ENCODE measurements at regions not wholly inside any gene's neighbourhood (a gene's known extent, or its start where the extent isn't known, plus 50 kb on each side); places are given as distances from the start of the nearest gene placed in this dataset.

GRCh38 chr3:124143047-124143446 lies 151.1 kb upstream of the ROPN1 start:
- H3K4me3 ChIP-seq = no peak overlapping the region
- no peaks in the 10 kb centered on the region for H3K27me3 ChIP-seq
- H3K27ac ChIP-seq = no peak overlapping the region
- H3K36me3 ChIP-seq = no peaks in the 10 kb centered on the region
- no peaks in the 10 kb centered on the region for H3K9me3 ChIP-seq
- no peaks in the 10 kb centered on the region for H3K4me1 ChIP-seq
- DNase-seq = no peak
- no peak for TF ChIP-seq POLR2A (IDR thresholded peaks at IDR 0.05)
- no peak for TF ChIP-seq CTCF (IDR thresholded peaks at IDR 0.05)

- TF ChIP-seq POLR2A (IDR thresholded peaks at IDR 0.05) (no peak), CTCF (IDR thresholded peaks at IDR 0.05) (no peak)
- Histone ChIP-seq H3K4me1 (no peaks in the 10 kb centered on the region), H3K27me3 (no peaks in the 10 kb centered on the region), H3K4me3 (no peak overlapping the region), H3K27ac (no peak overlapping the region), H3K9me3 (no peaks in the 10 kb centered on the region), H3K36me3 (no peaks in the 10 kb centered on the region)
- DNase-seq = no peak
These were observed 152.3 kb upstream of the ROPN1 start for GRCh38 chr3:124144035-124144814.

GRCh38 chr3:124147429-124147828 lies 155.5 kb upstream of the ROPN1 start:
- H3K9me3 ChIP-seq = no peaks in the 10 kb centered on the region
- no peak overlapping the region for H3K4me3 ChIP-seq
- no peak overlapping the region for H3K27ac ChIP-seq
- no peaks in the 10 kb centered on the region for H3K36me3 ChIP-seq
- no peak for DNase-seq
- H3K27me3 ChIP-seq = no peaks in the 10 kb centered on the region
- TF ChIP-seq POLR2A (IDR thresholded peaks at IDR 0.05) (no peak), CTCF (IDR thresholded peaks at IDR 0.05) (no peak)
- H3K4me1 ChIP-seq = no peaks in the 10 kb centered on the region

- DNase-seq = no peak
- H3K4me1 ChIP-seq = no peaks in the 10 kb centered on the region
- no peaks in the 10 kb centered on the region for H3K36me3 ChIP-seq
- TF ChIP-seq POLR2A (IDR thresholded peaks at IDR 0.05) (no peak), CTCF (IDR thresholded peaks at IDR 0.05) (no peak)
- no peak overlapping the region for H3K27ac ChIP-seq
- H3K9me3 ChIP-seq = no peaks in the 10 kb centered on the region
- no peaks in the 10 kb centered on the region for H3K27me3 ChIP-seq
- no peak overlapping the region for H3K4me3 ChIP-seq
These were observed 156.0 kb upstream of the ROPN1 start for GRCh38 chr3:124147946-124148345.

- Histone ChIP-seq H3K27ac (no peak overlapping the region), H3K4me3 (no peak overlapping the region), H3K27me3 (no peaks in the 10 kb centered on the region), H3K4me1 (no peaks in the 10 kb centered on the region), H3K9me3 (no peaks in the 10 kb centered on the region), H3K36me3 (no peaks in the 10 kb centered on the region)
- TF ChIP-seq CTCF (IDR thresholded peaks at IDR 0.05) (no peak), POLR2A (IDR thresholded peaks at IDR 0.05) (no peak)
- no peak for DNase-seq
These were observed 157.2 kb upstream of the ROPN1 start for GRCh38 chr3:124149081-124149480.

All from Peyer's patch (tissue), 4 donors.